HEK293 (cell line): ENCODE measurements at regions not wholly inside any gene's neighbourhood (a gene's known extent, or its start where the extent isn't known, plus 50 kb on each side); places are given as distances from the start of the nearest gene placed in this dataset.

Experiments used
- CTCF ChIA-PET: fragments of 350-600 bp; formaldehyde crosslinking; extraction: SDS; loops from one replicate; lab custom pipeline; 2021; ENCODE audit warnings: antibody characterized with exemption; lab: Yijun Ruan, JAX
- POLR2A ChIA-PET: fragments of 300-600 bp; formaldehyde crosslinking; extraction: SDS; loops from one replicate; lab custom pipeline; 2020; ENCODE audit warnings: antibody characterized with exemption, inconsistent platforms; lab: Yijun Ruan, JAX
- H3K27ac ChIP-seq: fragments of 200-500 bp; sonication (Bioruptor generic); 2 replicates; pipeline ENCODE4 v1.5.1; 2014; ENCODE audit warnings: low read depth, low read length, control low read depth, inconsistent platforms; ENCODE audit errors: extremely low read depth
- H3K36me3 ChIP-seq, 2 experiments: fragments of 200-500 bp in 1 of 2; sonication (Bioruptor generic) in 1 of 2; 1 replicate in 1 of 2; 2 replicates in 1 of 2; pipeline ENCODE4 v1.5.1; 2014 to 2017; ENCODE audit warnings: inconsistent platforms in 2 of 2, low read length in 2 of 2; ENCODE audit not compliant: control insufficient read depth in 2 of 2, insufficient read depth in 1 of 2
- H3K4me1 ChIP-seq: fragments of 200-500 bp; sonication (Bioruptor generic); 2 replicates; pipeline ENCODE4 v1.5.1; 2014; ENCODE audit warnings: mild to moderate bottlenecking, low read length, inconsistent platforms; ENCODE audit not compliant: control insufficient read depth, insufficient read depth
- H3K4me3 ChIP-seq: 2 replicates; pipeline ENCODE4 v1.5.1; 2011; ENCODE audit warnings: low read depth, mild to moderate bottlenecking, control low read depth, low read length, moderate library complexity
- H3K9me3 ChIP-seq: fragments of 200-500 bp; sonication (Bioruptor generic); 2 replicates; pipeline ENCODE4 v1.5.1; 2014; ENCODE audit warnings: low read depth, low read length, inconsistent platforms; ENCODE audit not compliant: control insufficient read depth, insufficient read depth
- BCL11A ChIP-seq: fragments of 450-650 bp; formaldehyde crosslinking; IDR thresholded peaks from 2 replicates; pipeline ENCODE4 v1.5.1; 2016; ENCODE audit warnings: low read depth, missing biosample characterization, missing genetic modification characterization
- EGR2 ChIP-seq: fragments of 450-650 bp; formaldehyde crosslinking; IDR thresholded peaks from 2 replicates; pipeline ENCODE4 v1.5.1; 2016; ENCODE audit warnings: low read depth, missing biosample characterization, missing genetic modification characterization
- GLI4 ChIP-seq: fragments of 450-650 bp; formaldehyde crosslinking; IDR thresholded peaks from 2 replicates; pipeline ENCODE4 v1.5.1; 2016; ENCODE audit warnings: missing biosample characterization, missing genetic modification characterization
- KLF1 ChIP-seq: fragments of 450-650 bp; formaldehyde crosslinking; IDR thresholded peaks from 2 replicates; pipeline ENCODE4 v1.5.1; 2016; ENCODE audit warnings: missing biosample characterization, missing genetic modification characterization
- PATZ1 ChIP-seq: fragments of 450-650 bp; formaldehyde crosslinking; IDR thresholded peaks from 2 replicates; pipeline ENCODE4 v1.5.1; 2016; ENCODE audit warnings: missing biosample characterization, missing genetic modification characterization
- PRDM1 ChIP-seq: fragments of 450-650 bp; formaldehyde crosslinking; IDR thresholded peaks from 2 replicates; pipeline ENCODE4; 2016; ENCODE audit warnings: missing biosample characterization, missing genetic modification characterization
- WT1 ChIP-seq: fragments of 450-650 bp; formaldehyde crosslinking; IDR thresholded peaks from 2 replicates; pipeline ENCODE4 v1.5.1; 2016; ENCODE audit warnings: missing biosample characterization, missing genetic modification characterization
- YY1 ChIP-seq: fragments of 450-650 bp; formaldehyde crosslinking; IDR thresholded peaks from 2 replicates; pipeline ENCODE4 v1.5.1; 2018; ENCODE audit warnings: missing biosample characterization, missing genetic modification characterization
- ZFP3 ChIP-seq: fragments of 450-650 bp; formaldehyde crosslinking; IDR thresholded peaks from 2 replicates; pipeline ENCODE4 v1.5.1; 2016; ENCODE audit warnings: low read depth, missing biosample characterization, missing genetic modification characterization
- ZNF148 ChIP-seq: fragments of 450-650 bp; formaldehyde crosslinking; IDR thresholded peaks from 2 replicates; pipeline ENCODE4 v1.5.0; 2017; ENCODE audit warnings: missing biosample characterization, missing genetic modification characterization, borderline replicate concordance
- ZNF157 ChIP-seq: fragments of 450-650 bp; formaldehyde crosslinking; IDR thresholded peaks from 2 replicates; pipeline ENCODE4 v1.5.1; 2016; ENCODE audit warnings: missing biosample characterization, missing genetic modification characterization
- ZNF211 ChIP-seq: fragments of 450-650 bp; formaldehyde crosslinking; IDR thresholded peaks from 2 replicates; pipeline ENCODE4 v1.5.1; 2016; ENCODE audit warnings: low read depth, missing biosample characterization, missing genetic modification characterization
- ZNF221 ChIP-seq: fragments of 450-650 bp; formaldehyde crosslinking; IDR thresholded peaks from 2 replicates; pipeline ENCODE4 v1.5.1; 2017; ENCODE audit warnings: missing biosample characterization, missing genetic modification characterization, borderline replicate concordance
- ZNF274 ChIP-seq, 2 experiments: fragments of 200-500 bp in 1 of 2; fragments of 450-650 bp in 1 of 2; sonication (Bioruptor generic) in 1 of 2; formaldehyde crosslinking in 1 of 2; IDR thresholded peaks; 2 replicates each; pipeline versions ENCODE4 v1.5.1 to v1.6.1; 2014 to 2016; ENCODE audit warnings: borderline replicate concordance in 1 of 2, inconsistent platforms in 1 of 2, low read length in 1 of 2, missing biosample characterization in 1 of 2, missing genetic modification characterization in 1 of 2
- ZNF350 ChIP-seq: fragments of 450-650 bp; formaldehyde crosslinking; IDR thresholded peaks from 2 replicates; pipeline ENCODE4 v1.5.0; 2017; ENCODE audit warnings: missing biosample characterization, mild to moderate bottlenecking, missing genetic modification characterization
- ZNF510 ChIP-seq: fragments of 450-650 bp; formaldehyde crosslinking; IDR thresholded peaks from 2 replicates; pipeline ENCODE4 v1.5.1; 2018; ENCODE audit warnings: mild to moderate bottlenecking, missing genetic modification characterization, missing biosample characterization; ENCODE audit not compliant: insufficient replicate concordance
- ZNF747 ChIP-seq: fragments of 450-650 bp; formaldehyde crosslinking; IDR thresholded peaks from 2 replicates; pipeline ENCODE4 v1.5.1; 2016; ENCODE audit warnings: missing biosample characterization, missing genetic modification characterization
- TF ChIP-seq, protein P1 (sequence below): fragments of 450-650 bp; formaldehyde crosslinking; IDR thresholded peaks from 2 replicates; pipeline ENCODE4 v1.5.1; 2016; ENCODE audit warnings: missing biosample characterization, missing genetic modification characterization
- TF ChIP-seq, protein P2 (sequence below): fragments of 450-650 bp; formaldehyde crosslinking; IDR thresholded peaks from 2 replicates; pipeline ENCODE4 v1.5.1; 2016; ENCODE audit warnings: missing biosample characterization, missing genetic modification characterization
- TF ChIP-seq, protein P3 (sequence below): fragments of 450-650 bp; formaldehyde crosslinking; conservative IDR thresholded peaks from 2 replicates; pipeline ENCODE4 v1.5.1; 2016; ENCODE audit warnings: low read depth, missing biosample characterization, missing genetic modification characterization

GRCh38 chr4:72663828-72664227 is 94.8 kb upstream of the ADAMTS3 start (continued):
- TF ChIP-seq ZNF350 (tag by site-specific recombination): no peak
- TF ChIP-seq BCL11A (tag by site-specific recombination): no peak
- no peak for TF ChIP-seq EGR2 (tag by site-specific recombination)
- no peak for TF ChIP-seq PRDM1 (tag by site-specific recombination)

GRCh38 chr4:72661830-72662229 is 92.8 kb upstream of the ADAMTS3 start:
- no peaks in the 10 kb centered on the region for H3K9me3 ChIP-seq
- H3K27ac ChIP-seq: no peak overlapping the region
- no peaks in the 10 kb centered on the region for H3K4me1 ChIP-seq
- no peak overlapping the region for H3K4me3 ChIP-seq
- TF ChIP-seq ZNF211 (tag by site-specific recombination) (no peak), ZNF148 (tag by site-specific recombination) (no peak), ZNF157 (tag by site-specific recombination) (no peak), ZNF274 (IDR thresholded peaks at IDR 0.05; ENCODE audit: low read length) (no peak), ZNF274 (tag by site-specific recombination; IDR thresholded peaks at IDR 0.05; ENCODE audit: borderline replicate concordance) (no peak), GLI4 (tag by site-specific recombination) (no peak), ZNF510 (tag by site-specific recombination) (no peak), ZNF747 (tag by site-specific recombination) (no peak), ZFP3 (tag by site-specific recombination) (no peak), ZNF221 (no peak), YY1 (no peak), KLF1 (tag by site-specific recombination) (no peak), WT1 (tag by site-specific recombination) (no peak), PATZ1 (no peak)
- TF ChIP-seq, protein P1, sequence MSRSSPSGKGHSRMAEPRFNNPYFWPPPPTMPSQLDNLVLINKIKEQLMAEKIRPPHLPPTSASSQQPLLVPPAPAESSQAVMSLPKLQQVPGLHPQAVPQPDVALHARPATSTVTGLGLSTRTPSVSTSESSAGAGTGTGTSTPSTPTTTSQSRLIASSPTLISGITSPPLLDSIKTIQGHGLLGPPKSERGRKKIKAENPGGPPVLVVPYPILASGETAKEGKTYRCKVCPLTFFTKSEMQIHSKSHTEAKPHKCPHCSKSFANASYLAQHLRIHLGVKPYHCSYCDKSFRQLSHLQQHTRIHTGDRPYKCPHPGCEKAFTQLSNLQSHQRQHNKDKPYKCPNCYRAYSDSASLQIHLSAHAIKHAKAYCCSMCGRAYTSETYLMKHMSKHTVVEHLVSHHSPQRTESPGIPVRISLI (tag by site-specific recombination): no peak
- TF ChIP-seq, protein P2, sequence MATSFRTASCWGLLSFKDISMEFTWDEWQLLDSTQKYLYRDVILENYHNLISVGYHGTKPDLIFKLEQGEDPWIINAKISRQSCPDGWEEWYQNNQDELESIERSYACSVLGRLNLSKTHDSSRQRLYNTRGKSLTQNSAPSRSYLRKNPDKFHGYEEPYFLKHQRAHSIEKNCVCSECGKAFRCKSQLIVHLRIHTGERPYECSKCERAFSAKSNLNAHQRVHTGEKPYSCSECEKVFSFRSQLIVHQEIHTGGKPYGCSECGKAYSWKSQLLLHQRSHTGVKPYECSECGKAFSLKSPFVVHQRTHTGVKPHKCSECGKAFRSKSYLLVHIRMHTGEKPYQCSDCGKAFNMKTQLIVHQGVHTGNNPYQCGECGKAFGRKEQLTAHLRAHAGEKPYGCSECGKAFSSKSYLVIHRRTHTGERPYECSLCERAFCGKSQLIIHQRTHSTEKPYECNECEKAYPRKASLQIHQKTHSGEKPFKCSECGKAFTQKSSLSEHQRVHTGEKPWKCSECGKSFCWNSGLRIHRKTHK: no peak
- TF ChIP-seq, protein P3, sequence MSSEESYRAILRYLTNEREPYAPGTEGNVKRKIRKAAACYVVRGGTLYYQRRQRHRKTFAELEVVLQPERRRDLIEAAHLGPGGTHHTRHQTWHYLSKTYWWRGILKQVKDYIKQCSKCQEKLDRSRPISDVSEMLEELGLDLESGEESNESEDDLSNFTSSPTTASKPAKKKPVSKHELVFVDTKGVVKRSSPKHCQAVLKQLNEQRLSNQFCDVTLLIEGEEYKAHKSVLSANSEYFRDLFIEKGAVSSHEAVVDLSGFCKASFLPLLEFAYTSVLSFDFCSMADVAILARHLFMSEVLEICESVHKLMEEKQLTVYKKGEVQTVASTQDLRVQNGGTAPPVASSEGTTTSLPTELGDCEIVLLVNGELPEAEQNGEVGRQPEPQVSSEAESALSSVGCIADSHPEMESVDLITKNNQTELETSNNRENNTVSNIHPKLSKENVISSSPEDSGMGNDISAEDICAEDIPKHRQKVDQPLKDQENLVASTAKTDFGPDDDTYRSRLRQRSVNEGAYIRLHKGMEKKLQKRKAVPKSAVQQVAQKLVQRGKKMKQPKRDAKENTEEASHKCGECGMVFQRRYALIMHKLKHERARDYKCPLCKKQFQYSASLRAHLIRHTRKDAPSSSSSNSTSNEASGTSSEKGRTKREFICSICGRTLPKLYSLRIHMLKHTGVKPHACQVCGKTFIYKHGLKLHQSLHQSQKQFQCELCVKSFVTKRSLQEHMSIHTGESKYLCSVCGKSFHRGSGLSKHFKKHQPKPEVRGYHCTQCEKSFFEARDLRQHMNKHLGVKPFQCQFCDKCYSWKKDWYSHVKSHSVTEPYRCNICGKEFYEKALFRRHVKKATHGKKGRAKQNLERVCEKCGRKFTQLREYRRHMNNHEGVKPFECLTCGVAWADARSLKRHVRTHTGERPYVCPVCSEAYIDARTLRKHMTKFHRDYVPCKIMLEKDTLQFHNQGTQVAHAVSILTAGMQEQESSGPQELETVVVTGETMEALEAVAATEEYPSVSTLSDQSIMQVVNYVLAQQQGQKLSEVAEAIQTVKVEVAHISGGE (tag by site-specific recombination): no peak
- ChIA-PET CTCF (no interaction called here), POLR2A (no interaction called here)
- H3K36me3 ChIP-seq: no peaks in the 10 kb centered on the region
